ENCODE measurements at regions not wholly inside any gene's neighbourhood (a gene's known extent, or its start where the extent isn't known, plus 50 kb on each side); places are given as distances from the start of the nearest gene placed in this dataset.

DNA sequence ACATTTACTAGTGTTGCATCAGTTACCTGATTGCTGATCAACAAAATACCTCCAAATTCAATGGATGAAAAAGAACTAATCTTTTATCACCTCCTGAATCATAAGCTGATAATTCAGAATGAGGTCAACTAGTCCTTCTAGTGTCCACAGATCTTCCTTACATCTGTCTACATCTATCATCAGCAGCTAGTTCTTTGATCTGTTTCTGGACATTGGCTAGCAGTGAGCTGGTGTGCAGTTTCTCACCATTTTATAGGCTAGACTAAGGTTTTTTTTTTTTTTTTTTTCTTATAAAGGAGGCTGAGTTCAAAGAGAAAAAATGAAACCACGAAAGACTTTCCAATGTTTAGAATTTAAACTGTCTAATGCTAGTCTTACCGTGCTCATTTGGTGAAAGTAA is 534.3 kb upstream of the ST8SIA4 start:
- ATAC-seq = no peak
- no peak overlapping the region for H3K4me3 ChIP-seq
- H3K27ac ChIP-seq = no peak overlapping the region
- H3K36me3 ChIP-seq = no peaks in the 10 kb centered on the region
- H3K27me3 ChIP-seq = no peaks in the 10 kb centered on the region
- peaks cover 0 to 5% (median 0%) of the 10 kb centered on the region in 3 donors for H3K9me3 ChIP-seq
- TF ChIP-seq EP300 (IDR thresholded peaks at IDR 0.05) = no peak
- TF ChIP-seq, protein P1, sequence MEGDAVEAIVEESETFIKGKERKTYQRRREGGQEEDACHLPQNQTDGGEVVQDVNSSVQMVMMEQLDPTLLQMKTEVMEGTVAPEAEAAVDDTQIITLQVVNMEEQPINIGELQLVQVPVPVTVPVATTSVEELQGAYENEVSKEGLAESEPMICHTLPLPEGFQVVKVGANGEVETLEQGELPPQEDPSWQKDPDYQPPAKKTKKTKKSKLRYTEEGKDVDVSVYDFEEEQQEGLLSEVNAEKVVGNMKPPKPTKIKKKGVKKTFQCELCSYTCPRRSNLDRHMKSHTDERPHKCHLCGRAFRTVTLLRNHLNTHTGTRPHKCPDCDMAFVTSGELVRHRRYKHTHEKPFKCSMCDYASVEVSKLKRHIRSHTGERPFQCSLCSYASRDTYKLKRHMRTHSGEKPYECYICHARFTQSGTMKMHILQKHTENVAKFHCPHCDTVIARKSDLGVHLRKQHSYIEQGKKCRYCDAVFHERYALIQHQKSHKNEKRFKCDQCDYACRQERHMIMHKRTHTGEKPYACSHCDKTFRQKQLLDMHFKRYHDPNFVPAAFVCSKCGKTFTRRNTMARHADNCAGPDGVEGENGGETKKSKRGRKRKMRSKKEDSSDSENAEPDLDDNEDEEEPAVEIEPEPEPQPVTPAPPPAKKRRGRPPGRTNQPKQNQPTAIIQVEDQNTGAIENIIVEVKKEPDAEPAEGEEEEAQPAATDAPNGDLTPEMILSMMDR (IDR thresholded peaks at IDR 0.05) = no peak
- no peak for TF ChIP-seq POLR2AphosphoS5 (IDR thresholded peaks at IDR 0.05)
- TF ChIP-seq POLR2A (IDR thresholded peaks at IDR 0.05) = no peak
- 37 to 50% methylated on average over 2 of the region's 2 CpGs for WGBS, 2 donors (ENCODE audit: low coverage in 1 of 2)
- H3K4me1 ChIP-seq = no peaks in the 10 kb centered on the region

DNA sequence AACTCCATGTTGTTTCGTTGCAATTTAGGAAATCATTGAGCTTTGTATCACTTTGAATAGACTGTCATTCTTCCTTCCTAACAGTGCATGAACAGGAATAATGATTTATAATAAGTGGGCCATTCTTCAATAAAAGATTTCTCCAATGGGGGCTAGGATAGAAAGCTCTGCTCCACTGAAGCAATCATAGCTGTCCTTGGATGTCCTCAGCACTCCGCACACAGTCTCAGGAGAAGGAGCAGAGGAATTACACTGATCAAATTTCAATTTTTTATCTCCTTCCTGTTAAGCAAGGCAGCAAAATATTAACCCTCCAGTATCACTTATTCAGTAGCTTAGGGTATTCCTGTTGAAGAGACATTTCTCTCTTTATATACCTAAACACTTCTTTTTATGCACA is 532.7 kb upstream of the ST8SIA4 start:
- Histone ChIP-seq H3K27me3 (no peaks in the 10 kb centered on the region), H3K4me3 (no peak overlapping the region), H3K36me3 (no peaks in the 10 kb centered on the region), H3K9me3 (no peaks in the 10 kb centered on the region), H3K4me1 (no peaks in the 10 kb centered on the region), H3K27ac (no peak overlapping the region)
- ATAC-seq = no peak
- no peak for TF ChIP-seq EP300 (IDR thresholded peaks at IDR 0.05)
- TF ChIP-seq, protein P1 (IDR thresholded peaks at IDR 0.05) = no peak
- TF ChIP-seq POLR2AphosphoS5 (IDR thresholded peaks at IDR 0.05) = no peak
- TF ChIP-seq POLR2A (IDR thresholded peaks at IDR 0.05) = no peak
- WGBS, 2 donors (ENCODE audit: low coverage in 1 of 2) = 34 to 44% methylated on average over 2 of the region's 2 CpGs

DNA sequence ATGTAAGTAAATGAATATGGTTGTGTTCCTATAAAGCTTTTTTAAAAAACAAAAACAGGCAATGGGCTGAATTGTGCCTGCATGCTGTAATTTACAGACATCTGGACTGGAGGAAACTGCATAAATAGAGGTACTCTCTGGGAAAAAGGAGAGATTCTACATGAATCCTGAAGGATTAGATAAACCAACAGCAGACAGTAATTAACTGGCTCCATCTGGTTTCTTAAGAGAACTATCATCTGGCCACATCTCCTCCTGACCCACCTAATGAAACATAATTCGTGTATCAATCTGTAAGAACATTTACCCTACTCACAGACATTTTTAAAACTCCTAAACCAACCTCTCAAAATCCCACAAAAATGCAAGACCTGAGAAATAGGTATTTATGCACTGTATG is 528.1 kb upstream of the ST8SIA4 start:
- Histone ChIP-seq H3K36me3 (no peaks in the 10 kb centered on the region), H3K4me3 (no peak overlapping the region), H3K27ac (no peak overlapping the region), H3K27me3 (no peaks in the 10 kb centered on the region), H3K4me1 (no peaks in the 10 kb centered on the region), H3K9me3 (no peaks in the 10 kb centered on the region)
- TF ChIP-seq POLR2A (IDR thresholded peaks at IDR 0.05) = no peak
- TF ChIP-seq EP300 (IDR thresholded peaks at IDR 0.05) = no peak
- TF ChIP-seq, protein P1 (IDR thresholded peaks at IDR 0.05) = no peak
- no peak for TF ChIP-seq POLR2AphosphoS5 (IDR thresholded peaks at IDR 0.05)
- ATAC-seq = no peak
- WGBS, 2 donors (ENCODE audit: low coverage in 1 of 2) = 27 to 40% methylated on average over 1 of the region's 1 CpG

DNA sequence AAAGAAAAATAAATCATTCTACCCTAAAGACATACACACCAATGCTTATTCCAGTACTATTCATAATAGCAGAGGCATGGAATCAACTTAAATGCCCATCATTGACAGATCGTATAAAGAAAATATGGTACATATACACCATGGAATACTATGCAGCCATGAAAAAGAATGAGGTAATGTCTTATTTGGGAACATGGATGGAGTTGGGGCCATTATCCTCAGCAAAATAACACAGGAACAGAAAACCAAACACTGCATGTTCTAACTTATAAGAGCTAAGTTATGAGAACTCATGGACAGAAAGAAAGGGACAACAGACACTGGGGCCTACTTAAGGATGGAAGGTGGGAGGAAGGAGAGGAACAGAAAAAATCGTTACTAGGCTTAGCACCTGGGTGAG is 527.5 kb upstream of the ST8SIA4 start:
- no peaks in the 10 kb centered on the region for H3K4me1 ChIP-seq
- no peaks in the 10 kb centered on the region for H3K27me3 ChIP-seq
- no peak for ATAC-seq
- TF ChIP-seq EP300 (IDR thresholded peaks at IDR 0.05) = no peak
- TF ChIP-seq POLR2AphosphoS5 (IDR thresholded peaks at IDR 0.05) = no peak
- TF ChIP-seq, protein P1 (IDR thresholded peaks at IDR 0.05) = no peak
- no peak for TF ChIP-seq POLR2A (IDR thresholded peaks at IDR 0.05)
- no peaks in the 10 kb centered on the region for H3K9me3 ChIP-seq
- 100% methylated on average over 2 of the region's 2 CpGs for WGBS, 2 donors (ENCODE audit: low coverage in 1 of 2)
- H3K36me3 ChIP-seq = no peaks in the 10 kb centered on the region
- H3K4me3 ChIP-seq = no peak overlapping the region
- no peak overlapping the region for H3K27ac ChIP-seq

DNA sequence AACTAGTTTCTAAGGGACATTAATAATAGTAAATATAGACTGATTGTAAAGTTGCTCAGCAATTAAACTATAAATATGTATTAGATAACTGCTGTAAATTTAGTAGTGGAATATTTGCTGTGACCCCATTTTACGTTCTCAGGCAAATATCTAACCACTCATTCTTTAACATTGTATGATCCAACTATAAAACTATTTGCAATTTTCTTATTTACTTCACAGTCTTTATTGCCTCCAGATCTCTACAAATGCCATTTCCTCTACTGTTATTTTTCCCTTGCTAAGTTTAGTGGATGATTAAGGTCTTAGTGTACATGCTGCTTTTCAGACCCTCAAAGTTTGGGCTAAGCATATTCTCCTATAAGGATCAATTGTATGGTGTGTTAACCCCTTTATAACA is 526.2 kb upstream of the ST8SIA4 start:
- H3K27ac ChIP-seq = no peak overlapping the region
- no peaks in the 10 kb centered on the region for H3K36me3 ChIP-seq
- no peak for TF ChIP-seq EP300 (IDR thresholded peaks at IDR 0.05)
- TF ChIP-seq, protein P1 (IDR thresholded peaks at IDR 0.05) = no peak
- no peak for TF ChIP-seq POLR2AphosphoS5 (IDR thresholded peaks at IDR 0.05)
- TF ChIP-seq POLR2A (IDR thresholded peaks at IDR 0.05) = no peak
- no peak for ATAC-seq
- 50 to 57% methylated on average over 1 of the region's 1 CpG for WGBS, 2 donors (ENCODE audit: low coverage in 1 of 2)
- no peaks in the 10 kb centered on the region for H3K27me3 ChIP-seq
- no peak overlapping the region for H3K4me3 ChIP-seq
- no peaks in the 10 kb centered on the region for H3K9me3 ChIP-seq
- no peaks in the 10 kb centered on the region for H3K4me1 ChIP-seq
